WERI-Rb-1 (cell line): ENCODE measurements at regions not wholly inside any gene's neighbourhood (a gene's known extent, or its start where the extent isn't known, plus 50 kb on each side); places are given as distances from the start of the nearest gene placed in this dataset.

Experiments
- DNase-seq: peaks from one replicate; pipeline ENCODE4 v3.0.0-alpha.2; 2020
- H3K27ac ChIP-seq: fragments of 250-450 bp; sonication (Bioruptor Pico); 2 replicates; pipeline ENCODE4 v1.5.1; 2020; ENCODE audit warnings: mild to moderate bottlenecking, moderate library complexity
- H3K27me3 ChIP-seq: fragments of 250-450 bp; sonication (Bioruptor Pico); 2 replicates; pipeline ENCODE4 v1.5.1; 2021; ENCODE audit warnings: mild to moderate bottlenecking, low read depth, moderate library complexity; ENCODE audit not compliant: insufficient read depth, severe bottlenecking
- H3K36me3 ChIP-seq: fragments of 250-450 bp; sonication (Bioruptor Pico); 2 replicates; pipeline ENCODE4 v1.5.1; 2020; ENCODE audit warnings: mild to moderate bottlenecking, moderate library complexity
- H3K4me3 ChIP-seq: 2 replicates; pipeline ENCODE4 v1.5.1; 2011; ENCODE audit warnings: low read depth, mild to moderate bottlenecking, control low read depth, low read length
- H3K9me3 ChIP-seq: fragments of 250-450 bp; sonication (Bioruptor Pico); 2 replicates; pipeline ENCODE4 v1.5.1; 2021; ENCODE audit warnings: mild to moderate bottlenecking, moderate library complexity; ENCODE audit not compliant: severe bottlenecking
- CTCF ChIP-seq: IDR thresholded peaks from 2 replicates; pipeline ENCODE4 v1.5.1; 2011; ENCODE audit warnings: low read depth, mild to moderate bottlenecking, control low read depth, inconsistent platforms, low read length

- Histone ChIP-seq H3K27me3 (no peaks in the 10 kb centered on the region), H3K36me3 (no peaks in the 10 kb centered on the region), H3K9me3 (peaks cover 2% of the 10 kb centered on the region), H3K4me3 (no peak overlapping the region), H3K27ac (no peak overlapping the region)
- no peak for TF ChIP-seq CTCF
- no peak for DNase-seq
These were observed 522.7 kb upstream of the CLINT1 start for GRCh38 chr5:158381614-158382160.

GRCh38 chr5:158380661-158381060 is 521.7 kb upstream of the CLINT1 start:
- Histone ChIP-seq H3K36me3 (no peaks in the 10 kb centered on the region), H3K27ac (no peak overlapping the region; the same call in 1 of the 2 replicates), H3K4me3 (no peak overlapping the region), H3K27me3 (no peaks in the 10 kb centered on the region), H3K9me3 (peaks cover 2% of the 10 kb centered on the region)
- no peak for TF ChIP-seq CTCF
- DNase-seq, result peak; percentile 54

- no peak for TF ChIP-seq CTCF
- no peaks in the 10 kb centered on the region for H3K27me3 ChIP-seq
- no peaks in the 10 kb centered on the region for H3K36me3 ChIP-seq
- DNase-seq, result peak; percentile 52
- H3K4me3 ChIP-seq, result no peak overlapping the region
- peaks cover 2% of the 10 kb centered on the region for H3K9me3 ChIP-seq
- H3K27ac ChIP-seq, result no peak overlapping the region
These were observed 520.0 kb upstream of the CLINT1 start for GRCh38 chr5:158378931-158379330.

GRCh38 chr5:158376679-158377078 is 517.7 kb upstream of the CLINT1 start:
- H3K27me3 ChIP-seq, result no peaks in the 10 kb centered on the region
- no peak overlapping the region for H3K4me3 ChIP-seq
- no peak for DNase-seq
- no peak overlapping the region for H3K27ac ChIP-seq
- peaks cover 2% of the 10 kb centered on the region for H3K9me3 ChIP-seq
- no peaks in the 10 kb centered on the region for H3K36me3 ChIP-seq
- TF ChIP-seq CTCF, result no peak

- H3K27ac ChIP-seq, result no peak overlapping the region
- H3K9me3 ChIP-seq, result peaks cover 2% of the 10 kb centered on the region
- no peaks in the 10 kb centered on the region for H3K27me3 ChIP-seq
- no peaks in the 10 kb centered on the region for H3K36me3 ChIP-seq
- no peak for DNase-seq
- no peak for TF ChIP-seq CTCF
- H3K4me3 ChIP-seq, result no peak overlapping the region
These were observed 516.6 kb upstream of the CLINT1 start for GRCh38 chr5:158375531-158375930.

- H3K4me3 ChIP-seq, result no peak overlapping the region
- peaks cover 2% of the 10 kb centered on the region for H3K9me3 ChIP-seq
- DNase-seq, result no peak
- TF ChIP-seq CTCF, result no peak
- H3K27ac ChIP-seq, result no peak overlapping the region
- H3K27me3 ChIP-seq, result no peaks in the 10 kb centered on the region
- H3K36me3 ChIP-seq, result no peaks in the 10 kb centered on the region
These were observed 514.9 kb upstream of the CLINT1 start for GRCh38 chr5:158373608-158374395.
